Neuronal stem cell (in vitro differentiated cells): ENCODE measurements at regions not wholly inside any gene's neighbourhood (a gene's known extent, or its start where the extent isn't known, plus 50 kb on each side); places are given as distances from the start of the nearest gene placed in this dataset.

Experiments used
- DNase-seq: peaks from one replicate; pipeline ENCODE4 v3.0.0-alpha.2; 2013; ENCODE audit warnings: low spot score
- H2AFZ ChIP-seq: one replicate; pipeline ENCODE4 v1.6.1; 2013; ENCODE audit warnings: mild to moderate bottlenecking, low read length, inconsistent platforms
- H2AK5ac ChIP-seq: 2 replicates; pipeline ENCODE4 v1.6.1; 2013; ENCODE audit warnings: low read depth, mild to moderate bottlenecking, inconsistent platforms, low read length, moderate library complexity, mixed read lengths
- H2BK120ac ChIP-seq: 2 replicates; pipeline ENCODE4 v1.6.1; 2013; ENCODE audit warnings: low read depth, mild to moderate bottlenecking, inconsistent platforms, low read length, moderate library complexity, mixed read lengths
- H2BK12ac ChIP-seq: one replicate; pipeline ENCODE4 v1.6.1; 2013; ENCODE audit warnings: low read length, inconsistent platforms
- H2BK15ac ChIP-seq: 2 replicates; pipeline ENCODE4 v1.6.1; 2013; ENCODE audit warnings: mild to moderate bottlenecking, low read length, inconsistent platforms, mixed read lengths
- H2BK5ac ChIP-seq: one replicate; pipeline ENCODE4 v1.6.1; 2013; ENCODE audit warnings: inconsistent platforms, mild to moderate bottlenecking, low read length, moderate library complexity
- H3K14ac ChIP-seq: one replicate; pipeline ENCODE4 v1.6.1; 2013; ENCODE audit warnings: low read length, inconsistent platforms
- H3K18ac ChIP-seq: 2 replicates; pipeline ENCODE4 v1.6.1; 2013; ENCODE audit warnings: low read length, inconsistent platforms
- H3K23ac ChIP-seq: 2 replicates; pipeline ENCODE4 v1.6.1; 2013; ENCODE audit warnings: low read depth, mild to moderate bottlenecking, mixed read lengths, low read length, inconsistent platforms; ENCODE audit not compliant: poor library complexity
- H3K27ac ChIP-seq: replicated peaks from 3 replicates; pipeline ENCODE4 v1.5.1; 2013; ENCODE audit warnings: low read length, inconsistent platforms
- H3K27me3 ChIP-seq, 3 experiments: 2 replicates each; pipeline ENCODE4 v1.6.1; 2013; ENCODE audit warnings: low read length in 3 of 3, mild to moderate bottlenecking in 2 of 3, inconsistent platforms in 1 of 3, low read depth in 1 of 3, mixed read lengths in 1 of 3, moderate library complexity in 1 of 3; ENCODE audit not compliant: control insufficient read depth in 3 of 3, insufficient read depth in 3 of 3
- H3K36me3 ChIP-seq, 2 donors: replicated peaks in 1 of 2; 2 replicates each; pipeline ENCODE4 v1.6.1; 2013; ENCODE audit warnings: low read length in 2 of 2; ENCODE audit not compliant: control insufficient read depth in 2 of 2, insufficient read depth in 2 of 2
- H3K4ac ChIP-seq: 2 replicates; pipeline ENCODE4 v1.6.1; 2013; ENCODE audit warnings: inconsistent platforms, mild to moderate bottlenecking, low read length, moderate library complexity
- H3K4me1 ChIP-seq, 2 donors: 1 replicate in 1 of 2; 2 replicates in 1 of 2; pipeline ENCODE4 v1.6.1; 2013; ENCODE audit warnings: low read length in 2 of 2, low read depth in 1 of 2; ENCODE audit not compliant: control insufficient read depth in 2 of 2, insufficient read depth in 1 of 2
- H3K4me2 ChIP-seq: one replicate; pipeline ENCODE4 v1.6.1; 2013; ENCODE audit warnings: mild to moderate bottlenecking, low read length, inconsistent platforms; ENCODE audit not compliant: insufficient read depth, poor library complexity, severe bottlenecking
- H3K4me3 ChIP-seq, 2 donors: 2 replicates each; pipeline ENCODE4 v1.5.1; 2013; ENCODE audit warnings: low read length in 2 of 2, mild to moderate bottlenecking in 2 of 2, inconsistent platforms in 1 of 2, moderate library complexity in 1 of 2
- H3K79me1 ChIP-seq: one replicate; pipeline ENCODE4 v1.6.1; 2013; ENCODE audit warnings: low read depth, mild to moderate bottlenecking, inconsistent platforms, low read length, moderate library complexity
- H3K9ac ChIP-seq: one replicate; pipeline ENCODE4 v1.6.1; 2013; ENCODE audit warnings: mild to moderate bottlenecking, low read depth, low read length, inconsistent platforms; ENCODE audit not compliant: poor library complexity
- H3K9me3 ChIP-seq, 2 donors: replicated peaks in 1 of 2; 2 replicates each; pipeline versions ENCODE3 to v1.6.1; 2013; ENCODE audit warnings: low read length in 2 of 2, mild to moderate bottlenecking in 2 of 2, inconsistent platforms in 1 of 2, low read depth in 1 of 2, mixed read lengths in 1 of 2, moderate library complexity in 1 of 2; ENCODE audit not compliant: control insufficient read depth in 2 of 2, insufficient read depth in 1 of 2
- H4K8ac ChIP-seq: one replicate; pipeline ENCODE4 v1.6.1; 2013; ENCODE audit warnings: low read depth, mild to moderate bottlenecking, inconsistent platforms, low read length, moderate library complexity
- H4K91ac ChIP-seq: one replicate; pipeline ENCODE4 v1.6.1; 2013; ENCODE audit warnings: low read length, low read depth, mild to moderate bottlenecking, inconsistent platforms; ENCODE audit not compliant: poor library complexity
- WGBS, 2 donors: extraction: QIAGEN DNeasy Blood & Tissue Kit; methylation state at CpG; one replicate each; pipeline ENCODE4 v1.1.7; 2013; ENCODE audit warnings: missing lambda C conversion rate in 2 of 2, mixed read lengths in 1 of 2; ENCODE audit not compliant: insufficient read length in 2 of 2, insufficient replicate concordance in 1 of 2; ENCODE audit errors: extremely low coverage in 2 of 2; 5-methylcytosine and 5-hydroxymethylcytosine counted together

DNA sequence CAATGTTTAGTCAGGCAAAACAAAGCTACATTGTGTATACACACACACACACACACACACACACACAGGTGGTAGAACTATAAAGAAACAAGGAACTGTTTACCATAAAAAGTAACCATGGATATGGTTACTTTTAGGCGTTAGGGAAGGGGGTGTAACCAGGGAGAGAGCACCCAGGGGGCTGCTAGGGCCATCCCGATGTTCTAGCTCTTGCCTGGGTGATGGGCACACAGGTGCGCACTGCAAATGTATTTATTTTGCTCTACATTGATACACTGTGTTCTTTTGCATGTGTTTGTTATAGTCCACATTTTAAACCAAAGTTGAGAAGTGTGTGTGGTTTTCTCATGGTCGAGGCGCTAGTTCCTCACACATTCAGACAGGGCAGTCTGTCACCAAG, 69.8 kb upstream of the MYCN start:
- Histone ChIP-seq H3K36me3 (no peaks in the 10 kb centered on the region), H3K18ac (no peak overlapping the region), H3K4me1 (peaks cover 0 to 6% of the 10 kb centered on the region in 2 donors), H2BK15ac (no peak overlapping the region), H2BK5ac (no peak overlapping the region), H4K8ac (no peak overlapping the region), H3K9me3 (peaks cover 0 to 3% of the 10 kb centered on the region in 2 donors), H3K27ac (no peak overlapping the region), H3K4ac (no peak overlapping the region), H3K79me1 (no peaks in the 10 kb centered on the region), H3K9ac (no peak overlapping the region), H3K27me3 (peaks cover 0 to 2% (median 0%) of the 10 kb centered on the region in 3 experiments), H3K14ac (no peak overlapping the region), H2BK120ac (no peak overlapping the region), H3K4me2 (no peak overlapping the region), H4K91ac (no peak overlapping the region), H3K4me3 (no peak overlapping the region), H3K23ac (no peak overlapping the region), H2AFZ (no peak overlapping the region), H2AK5ac (no peak overlapping the region), H2BK12ac (no peak overlapping the region)
- no CpG with 5 or more reads among the region's 5 CpGs for WGBS, 2 donors
- DNase-seq, result no peak

- no CpG with 5 or more reads among the region's 3 CpGs for WGBS, 2 donors
- Histone ChIP-seq H3K9ac (no peak overlapping the region), H2BK5ac (no peak overlapping the region), H2BK12ac (no peak overlapping the region), H3K18ac (no peak overlapping the region), H2BK120ac (no peak overlapping the region), H3K27me3 (peaks cover 0 to 2% (median 0%) of the 10 kb centered on the region in 3 experiments), H3K9me3 (peaks cover 0 to 3% of the 10 kb centered on the region in 2 donors), H3K4ac (no peak overlapping the region), H3K14ac (no peak overlapping the region), H3K4me2 (no peak overlapping the region), H3K27ac (no peak overlapping the region), H3K79me1 (no peaks in the 10 kb centered on the region), H4K91ac (no peak overlapping the region), H2AFZ (no peak overlapping the region), H4K8ac (no peak overlapping the region), H3K23ac (no peak overlapping the region), H3K4me1 (peaks cover 0 to 6% of the 10 kb centered on the region in 2 donors), H2AK5ac (no peak overlapping the region), H3K4me3 (no peak overlapping the region), H3K36me3 (no peaks in the 10 kb centered on the region), H2BK15ac (no peak overlapping the region)
- DNase-seq, result no peak
These were observed 69.0 kb upstream of the MYCN start for GRCh38 chr2:15871239-15871783.

DNA sequence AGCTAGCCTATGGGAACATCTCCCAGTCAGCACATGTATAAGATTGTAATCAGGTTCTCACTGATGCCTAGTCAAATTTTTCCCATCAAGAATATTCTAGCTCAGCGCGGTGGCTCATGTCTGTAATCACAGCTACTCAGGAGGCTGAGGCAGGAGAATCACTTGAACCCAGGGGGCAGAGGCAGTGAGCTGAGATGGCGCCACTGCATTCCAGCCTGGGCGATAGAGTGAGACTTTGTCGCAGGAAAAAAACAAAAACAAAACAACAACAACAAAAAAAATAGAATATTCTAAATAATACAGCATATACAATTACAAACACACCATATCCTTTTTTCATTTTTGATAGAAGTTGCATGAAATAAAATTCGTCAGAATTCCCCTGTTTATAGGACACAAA, 67.5 kb upstream of the MYCN start:
- Histone ChIP-seq H2AK5ac (no peak overlapping the region), H4K8ac (no peak overlapping the region), H3K4me3 (no peak overlapping the region), H2AFZ (no peak overlapping the region), H3K23ac (no peak overlapping the region), H3K4ac (no peak overlapping the region), H3K4me2 (no peak overlapping the region), H2BK15ac (no peak overlapping the region), H3K14ac (no peak overlapping the region), H3K27ac (no peak overlapping the region), H3K9me3 (no peaks in the 10 kb centered on the region), H3K9ac (no peak overlapping the region), H3K36me3 (no peaks in the 10 kb centered on the region), H4K91ac (no peak overlapping the region), H3K27me3 (no peaks in the 10 kb centered on the region), H2BK12ac (no peak overlapping the region), H3K79me1 (no peaks in the 10 kb centered on the region), H3K4me1 (peaks cover 0 to 6% of the 10 kb centered on the region in 2 donors), H3K18ac (no peak overlapping the region), H2BK120ac (no peak overlapping the region), H2BK5ac (no peak overlapping the region)
- WGBS, 2 donors, result no CpG with 5 or more reads among the region's 6 CpGs
- no peak for DNase-seq

DNA sequence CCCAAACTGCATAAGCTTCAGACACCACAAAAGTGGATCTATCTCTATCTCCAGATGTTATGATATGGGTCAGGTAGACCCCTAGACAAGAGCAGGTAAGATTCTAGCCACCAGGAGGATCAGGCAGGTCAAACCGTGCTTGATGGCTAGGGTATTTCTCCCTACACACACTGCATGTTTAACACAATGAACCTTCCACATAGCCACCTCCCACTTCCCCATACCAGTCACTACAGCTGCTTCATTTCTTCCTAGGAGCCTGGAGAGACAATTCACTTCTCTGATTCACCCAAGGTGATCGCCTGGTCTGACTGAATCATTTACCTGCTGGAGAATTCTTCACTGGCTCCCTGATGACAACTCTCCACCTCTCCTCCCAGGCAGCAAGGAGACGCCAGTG, 66.0 kb upstream of the MYCN start:
- Histone ChIP-seq H3K9me3 (no peaks in the 10 kb centered on the region), H3K18ac (no peak overlapping the region), H3K4me1 (peaks cover 0 to 6% of the 10 kb centered on the region in 2 donors), H2BK5ac (no peak overlapping the region), H3K79me1 (no peaks in the 10 kb centered on the region), H3K4ac (no peak overlapping the region), H3K4me3 (no peak overlapping the region), H3K36me3 (no peaks in the 10 kb centered on the region), H2BK12ac (no peak overlapping the region), H3K14ac (no peak overlapping the region), H2AFZ (no peak overlapping the region), H2BK15ac (no peak overlapping the region), H3K27ac (no peak overlapping the region), H4K8ac (no peak overlapping the region), H3K9ac (no peak overlapping the region), H2AK5ac (no peak overlapping the region), H3K23ac (no peak overlapping the region), H4K91ac (no peak overlapping the region), H3K27me3 (no peaks in the 10 kb centered on the region), H2BK120ac (no peak overlapping the region), H3K4me2 (no peak overlapping the region)
- no CpG with 5 or more reads among the region's 3 CpGs for WGBS, 2 donors
- no peak for DNase-seq
